H1 (cell line): ENCODE measurements at regions not wholly inside any gene's neighbourhood (a gene's known extent, or its start where the extent isn't known, plus 50 kb on each side); places are given as distances from the start of the nearest gene placed in this dataset.

Experiments
- CTCF ChIA-PET: fragments of 300-600 bp; sonication (Branson Sonifier 250); formaldehyde crosslinking; loops from one replicate; lab custom pipeline; 2021; ENCODE audit not compliant: partially characterized antibody; lab: Charles Lee
- POLR2A ChIA-PET: fragments of 300-600 bp; sonication (Branson Sonifier 250); formaldehyde crosslinking; loops from one replicate; lab custom pipeline; 2021; ENCODE audit warnings: inconsistent platforms; ENCODE audit not compliant: partially characterized antibody; lab: Charles Lee
- DNase-seq, 2 experiments: peaks; one replicate each; pipeline versions ENCODE4 v3.0.0 to v3.0.0-alpha.2; 2010 to 2022; ENCODE audit warnings: low spot score in 2 of 2, low read depth in 1 of 2, mixed read lengths in 1 of 2
- FAIRE-seq: peaks from 2 replicates; lab custom pipeline; 2011; peaks lifted over from hg19 to GRCh38; lab: Jason Lieb, UNC
- H2AFZ ChIP-seq: 2 replicates; pipeline ENCODE4 v1.8.1; 2012; ENCODE audit warnings: low read length, inconsistent platforms
- H2AK5ac ChIP-seq: 2 replicates; pipeline ENCODE4 v1.6.1; 2013; ENCODE audit warnings: low read depth, low read length
- H2BK120ac ChIP-seq: replicated peaks from 2 replicates; pipeline ENCODE3; 2013; ENCODE audit warnings: low read depth, low read length, inconsistent platforms
- H2BK12ac ChIP-seq: 2 replicates; pipeline ENCODE4 v1.6.1; 2013; ENCODE audit warnings: low read depth, low read length
- H2BK15ac ChIP-seq: 2 replicates; pipeline ENCODE4 v1.6.1; 2013; ENCODE audit warnings: low read length
- H2BK20ac ChIP-seq: 2 replicates; pipeline ENCODE4 v1.6.1; 2013; ENCODE audit warnings: low read length
- H2BK5ac ChIP-seq: 2 replicates; pipeline ENCODE4 v1.6.1; 2013; ENCODE audit warnings: low read depth, low read length
- H3K14ac ChIP-seq: 2 replicates; pipeline ENCODE4 v1.6.1; 2013; ENCODE audit warnings: inconsistent platforms; ENCODE audit not compliant: insufficient read length
- H3K18ac ChIP-seq: 2 replicates; pipeline ENCODE4 v1.6.1; 2013; ENCODE audit warnings: low read length; ENCODE audit errors: extremely low read depth
- H3K23ac ChIP-seq: 2 replicates; pipeline ENCODE4 v1.6.1; 2013; ENCODE audit warnings: inconsistent platforms; ENCODE audit not compliant: insufficient read length
- H3K23me2 ChIP-seq: 2 replicates; pipeline ENCODE4 v1.6.1; 2013; ENCODE audit warnings: low read depth, low read length
- H3K27ac ChIP-seq: 2 replicates; pipeline ENCODE4 v1.6.1; 2011; ENCODE audit warnings: low read depth, low read length, inconsistent platforms
- H3K27me3 ChIP-seq, 4 experiments: replicated peaks in 1 of 4; 1 replicate in 1 of 4; 2 replicates in 3 of 4; pipeline versions ENCODE4 v1.6.1 to v1.8.1; 2011 to 2013; ENCODE audit warnings: low read length in 3 of 4, mild to moderate bottlenecking in 3 of 4, inconsistent platforms in 2 of 4, mixed read lengths in 2 of 4, moderate library complexity in 1 of 4; ENCODE audit not compliant: control insufficient read depth in 3 of 4, insufficient read depth in 3 of 4; ENCODE audit errors: extremely low read depth in 1 of 4
- H3K36me3 ChIP-seq, 4 experiments: 2 replicates each; pipeline versions ENCODE4 v1.6.1 to v1.8.1; 2011 to 2013; ENCODE audit warnings: mild to moderate bottlenecking in 4 of 4, low read length in 3 of 4, moderate library complexity in 2 of 4, control low read depth in 1 of 4, inconsistent platforms in 1 of 4; ENCODE audit not compliant: insufficient read depth in 4 of 4, control insufficient read depth in 2 of 4
- H3K4ac ChIP-seq: replicated peaks from 2 replicates; pipeline ENCODE3; 2013; ENCODE audit warnings: low read length, low read depth, mixed read lengths, inconsistent platforms; ENCODE audit not compliant: insufficient read length
- H3K4me1 ChIP-seq, 4 experiments: replicated peaks in 1 of 4; 1 replicate in 1 of 4; 2 replicates in 3 of 4; pipeline versions ENCODE4 v1.6.1 to v1.8.1; 2011 to 2013; ENCODE audit warnings: low read length in 3 of 4, inconsistent platforms in 2 of 4, mixed read lengths in 1 of 4; ENCODE audit not compliant: insufficient read depth in 4 of 4, control insufficient read depth in 3 of 4
- H3K4me2 ChIP-seq, 2 experiments: 2 replicates each; pipeline versions ENCODE4 v1.6.1 to v1.8.1; 2011 to 2013; ENCODE audit warnings: low read depth in 2 of 2, low read length in 2 of 2, control low read depth in 1 of 2, inconsistent platforms in 1 of 2, mild to moderate bottlenecking in 1 of 2; ENCODE audit not compliant: insufficient read depth in 1 of 2
- H3K4me3 ChIP-seq, 4 experiments: fragments of 200-600, 300-600 bp in 1 of 4; sonication (generic), shearing (Covaris generic), sonication (Bioruptor Twin) in 1 of 4; 2 replicates each; pipeline versions ENCODE4 v1.5.1 to v1.8.1; 2011 to 2016; ENCODE audit warnings: low read length in 4 of 4, low read depth in 3 of 4, control low read depth in 2 of 4, inconsistent platforms in 2 of 4, mild to moderate bottlenecking in 2 of 4, mixed read lengths in 1 of 4, moderate library complexity in 1 of 4; ENCODE audit not compliant: insufficient read depth in 2 of 4; ENCODE audit errors: extremely low read depth in 1 of 4
- H3K56ac ChIP-seq: replicated peaks from 2 replicates; pipeline ENCODE3; 2013; ENCODE audit warnings: low read depth, mild to moderate bottlenecking, mixed read lengths, low read length, inconsistent platforms; ENCODE audit not compliant: insufficient read length
- H3K79me1 ChIP-seq: 2 replicates; pipeline ENCODE4 v1.6.1; 2013; ENCODE audit warnings: low read depth, low read length, control low read depth
- H3K79me2 ChIP-seq, 2 experiments: 2 replicates each; pipeline versions ENCODE4 v1.6.1 to v1.8.1; 2012 to 2013; ENCODE audit warnings: low read length in 2 of 2, mild to moderate bottlenecking in 2 of 2, inconsistent platforms in 1 of 2; ENCODE audit not compliant: insufficient read depth in 2 of 2, control insufficient read depth in 1 of 2
- H3K9ac ChIP-seq, 4 experiments: replicated peaks in 1 of 4; 1 replicate in 1 of 4; 2 replicates in 3 of 4; pipeline versions ENCODE4 v1.6.1 to v1.8.1; 2011 to 2013; ENCODE audit warnings: low read depth in 3 of 4, low read length in 3 of 4, control low read depth in 2 of 4, mild to moderate bottlenecking in 2 of 4, moderate library complexity in 2 of 4, inconsistent platforms in 1 of 4; ENCODE audit errors: extremely low read depth in 1 of 4
- H3K9me3 ChIP-seq, 2 experiments: 2 replicates each; pipeline versions ENCODE4 v1.6.1 to v1.8.1; 2012 to 2013; ENCODE audit warnings: mild to moderate bottlenecking in 2 of 2, moderate library complexity in 2 of 2, control low read depth in 1 of 2, inconsistent platforms in 1 of 2, low read depth in 1 of 2, low read length in 1 of 2, mixed read lengths in 1 of 2; ENCODE audit not compliant: insufficient read depth in 2 of 2
- H4K20me1 ChIP-seq, 2 experiments: replicated peaks in 1 of 2; 2 replicates each; pipeline versions ENCODE3 to v1.8.1; 2011 to 2013; ENCODE audit warnings: inconsistent platforms in 2 of 2, low read length in 2 of 2, mild to moderate bottlenecking in 1 of 2; ENCODE audit not compliant: insufficient read depth in 2 of 2, control insufficient read depth in 1 of 2
- H4K5ac ChIP-seq: 2 replicates; pipeline ENCODE4 v1.6.1; 2013; ENCODE audit warnings: low read length, low read depth, mixed read lengths, inconsistent platforms; ENCODE audit not compliant: insufficient read length
- H4K8ac ChIP-seq: 2 replicates; pipeline ENCODE4 v1.8.0; 2013; ENCODE audit warnings: mild to moderate bottlenecking, moderate library complexity, low read length, inconsistent platforms; ENCODE audit not compliant: insufficient read depth; ENCODE audit errors: extremely low read depth
- H4K91ac ChIP-seq: replicated peaks from 2 replicates; pipeline ENCODE3; 2013; ENCODE audit warnings: low read length, mixed read lengths, inconsistent platforms; ENCODE audit not compliant: insufficient read length
- ATF3 ChIP-seq: IDR thresholded peaks from 2 replicates; pipeline ENCODE4 v1.6.1; 2011; ENCODE audit warnings: low read depth, mild to moderate bottlenecking, low read length; ENCODE audit not compliant: insufficient read depth
- CEBPB ChIP-seq: IDR thresholded peaks from 2 replicates; pipeline ENCODE4 v1.6.1; 2012; ENCODE audit warnings: low read depth, low read length
- KDM1A ChIP-seq: fragments of 200-600, 300-600 bp; sonication (generic); IDR thresholded peaks from 2 replicates; pipeline ENCODE4 v1.7.1; 2016; ENCODE audit warnings: mild to moderate bottlenecking, low read length, borderline replicate concordance
- MAFK ChIP-seq: IDR thresholded peaks from 2 replicates; pipeline ENCODE4 v1.6.1; 2012; ENCODE audit warnings: low read depth, mild to moderate bottlenecking, improper control_type of control experiment, low read length
- RBBP5 ChIP-seq: IDR thresholded peaks from 2 replicates; pipeline ENCODE4 v1.7.1; 2012; ENCODE audit warnings: low read depth, mild to moderate bottlenecking, inconsistent platforms, low read length, moderate library complexity, borderline replicate concordance
- RNF2 ChIP-seq: fragments of 200-900, 300-1000 bp; sonication (generic); IDR thresholded peaks from 2 replicates; pipeline ENCODE4 v1.7.1; 2016; ENCODE audit warnings: borderline replicate concordance, low read depth, mild to moderate bottlenecking, antibody characterized with exemption, low read length; ENCODE audit not compliant: poor library complexity, severe bottlenecking; ENCODE audit errors: missing control alignments
- SP2 ChIP-seq: IDR thresholded peaks from 2 replicates; pipeline ENCODE4 v1.6.1; 2012; ENCODE audit warnings: mild to moderate bottlenecking, low read length, inconsistent platforms
- YY1 ChIP-seq: IDR thresholded peaks from 2 replicates; pipeline ENCODE4 v1.6.1; 2011; ENCODE audit warnings: low read depth, mild to moderate bottlenecking, low read length
- WGBS, 2 experiments: shearing (Covaris generic) in 1 of 2; methylation state at CpG; one replicate each; pipeline versions ENCODE4 v1.1.6 to v1.1.7; 2013 to 2015; ENCODE audit warnings: low lambda C conversion rate in 2 of 2, mixed read lengths in 2 of 2, inconsistent platforms in 1 of 2, low coverage in 1 of 2, missing lambda C conversion rate in 1 of 2; ENCODE audit not compliant: insufficient replicate concordance in 2 of 2, insufficient coverage in 1 of 2, insufficient read length in 1 of 2; ENCODE audit errors: extremely low coverage in 1 of 2, missing lambda C conversion rate in 1 of 2; 5-methylcytosine and 5-hydroxymethylcytosine counted together

DNA sequence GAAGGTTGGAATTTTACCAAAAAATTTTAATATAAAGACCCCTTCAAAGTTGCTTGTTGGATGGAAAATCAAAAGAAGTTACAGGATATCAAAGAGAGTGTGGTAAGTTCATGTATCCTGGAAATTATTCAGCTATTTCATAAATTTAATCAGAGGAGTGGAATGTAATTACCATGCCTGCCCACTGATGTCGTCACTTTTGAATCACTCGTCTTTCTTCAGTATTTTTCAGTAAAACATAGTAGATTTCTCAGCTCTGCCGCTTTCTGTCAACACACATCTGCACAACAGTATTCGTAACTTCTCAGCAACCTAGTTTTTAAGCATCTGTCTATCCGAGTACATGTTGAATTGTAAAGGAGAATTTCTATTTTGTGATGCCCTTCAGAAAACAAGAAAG lies 2163.0 kb upstream of the AGA start:
- Histone ChIP-seq H2BK20ac (no peak overlapping the region), H4K8ac (no peak overlapping the region), H3K23ac (no peak overlapping the region), H3K27me3 (no peaks in the 10 kb centered on the region), H3K79me2 (no peaks in the 10 kb centered on the region), H3K18ac (no peak overlapping the region), H2AFZ (no peak overlapping the region), H3K9me3 (no peaks in the 10 kb centered on the region), H3K27ac (no peak overlapping the region), H3K9ac (no peak overlapping the region), H2AK5ac (no peak overlapping the region), H3K36me3 (no peaks in the 10 kb centered on the region), H3K4me3 (no peak overlapping the region), H3K56ac (no peak overlapping the region), H2BK5ac (no peak overlapping the region), H4K91ac (no peak overlapping the region), H4K5ac (no peak overlapping the region), H3K14ac (no peak overlapping the region), H3K4me1 (no peaks in the 10 kb centered on the region), H2BK120ac (no peak overlapping the region), H3K4me2 (no peak overlapping the region), H3K4ac (no peak overlapping the region), H3K79me1 (no peaks in the 10 kb centered on the region), H4K20me1 (no peaks in the 10 kb centered on the region), H2BK15ac (no peak overlapping the region), H3K23me2 (no peaks in the 10 kb centered on the region), H2BK12ac (no peak overlapping the region)
- DNase-seq (no peak), FAIRE-seq (no peak)
- TF ChIP-seq SP2 (no peak), CEBPB (no peak), MAFK (no peak), YY1 (no peak), RNF2 (no peak), ATF3 (no peak), RBBP5 (no peak), KDM1A (no peak)
- ChIA-PET POLR2A (no interaction called here), CTCF (no interaction called here)
- WGBS, 2 experiments, result 88% methylated on average over 5 of the region's 5 CpGs; no CpG with 5 or more reads in 1 of the 2 experiments
